ENCODE measurements at regions not wholly inside any gene's neighbourhood (a gene's known extent, or its start where the extent isn't known, plus 50 kb on each side); places are given as distances from the start of the nearest gene placed in this dataset.

- H3K9me3 ChIP-seq = no peaks in the 10 kb centered on the region
- no peaks in the 10 kb centered on the region for H3K27me3 ChIP-seq (ENCODE audit: low read depth)
- H3K27ac ChIP-seq = no peak overlapping the region
- H3K4me1 ChIP-seq = no peaks in the 10 kb centered on the region
- no peaks in the 10 kb centered on the region for H3K36me3 ChIP-seq
- intact Hi-C loops (cut with DNase I) = no loop called here
- H3K4me3 ChIP-seq = no peak overlapping the region
- no peak for TF ChIP-seq CTCF (IDR thresholded peaks at IDR 0.05)
- DNase-seq (no peak), ATAC-seq (no peak)
Measured at GRCh38 chr14:26993556-26993955, 395.7 kb upstream of the NOVA1 start.

- Histone ChIP-seq H3K36me3 (no peaks in the 10 kb centered on the region), H3K27ac (no peak overlapping the region), H3K9me3 (no peaks in the 10 kb centered on the region), H3K27me3 (ENCODE audit: low read depth) (no peaks in the 10 kb centered on the region), H3K4me3 (no peak overlapping the region), H3K4me1 (no peaks in the 10 kb centered on the region)
- DNase-seq (no peak), ATAC-seq (no peak)
- intact Hi-C loops (cut with DNase I) = no loop called here
- TF ChIP-seq CTCF (IDR thresholded peaks at IDR 0.05) = no peak
Measured at GRCh38 chr14:26995301-26995700, 397.5 kb upstream of the NOVA1 start.

- intact Hi-C loops (cut with DNase I) = no loop called here
- TF ChIP-seq CTCF (IDR thresholded peaks at IDR 0.05) = no peak
- no peak overlapping the region for H3K4me3 ChIP-seq
- no peaks in the 10 kb centered on the region for H3K27me3 ChIP-seq (ENCODE audit: low read depth)
- ATAC-seq = no peak
- no peaks in the 10 kb centered on the region for H3K9me3 ChIP-seq
- no peaks in the 10 kb centered on the region for H3K36me3 ChIP-seq
- DNase-seq = no peak
- no peak overlapping the region for H3K27ac ChIP-seq
- H3K4me1 ChIP-seq = no peaks in the 10 kb centered on the region
Measured at GRCh38 chr14:26996246-26996645, 398.4 kb upstream of the NOVA1 start.

GRCh38 chr14:27002179-27002578 is 404.3 kb upstream of the NOVA1 start:
- no peak overlapping the region for H3K27ac ChIP-seq
- H3K4me3 ChIP-seq = no peak overlapping the region
- no peaks in the 10 kb centered on the region for H3K9me3 ChIP-seq
- ATAC-seq (no peak), DNase-seq (no peak)
- no peaks in the 10 kb centered on the region for H3K36me3 ChIP-seq
- H3K27me3 ChIP-seq (ENCODE audit: low read depth) = no peaks in the 10 kb centered on the region
- no peak for TF ChIP-seq CTCF (IDR thresholded peaks at IDR 0.05)
- H3K4me1 ChIP-seq = no peaks in the 10 kb centered on the region
- intact Hi-C loops (cut with DNase I) = no loop called here

- H3K4me1 ChIP-seq = no peaks in the 10 kb centered on the region
- intact Hi-C loops (cut with DNase I) = no loop called here
- no peak overlapping the region for H3K27ac ChIP-seq
- H3K9me3 ChIP-seq = no peaks in the 10 kb centered on the region
- DNase-seq (no peak), ATAC-seq (no peak)
- H3K4me3 ChIP-seq = no peak overlapping the region
- no peak for TF ChIP-seq CTCF (IDR thresholded peaks at IDR 0.05)
- H3K27me3 ChIP-seq (ENCODE audit: low read depth) = no peaks in the 10 kb centered on the region
- no peaks in the 10 kb centered on the region for H3K36me3 ChIP-seq
Measured at GRCh38 chr14:27006570-27006969, 408.7 kb upstream of the NOVA1 start.

- Histone ChIP-seq H3K4me1 (no peaks in the 10 kb centered on the region), H3K9me3 (no peaks in the 10 kb centered on the region), H3K36me3 (no peaks in the 10 kb centered on the region), H3K27me3 (ENCODE audit: low read depth) (no peaks in the 10 kb centered on the region), H3K27ac (no peak overlapping the region), H3K4me3 (no peak overlapping the region)
- ATAC-seq (no peak), DNase-seq (no peak)
- intact Hi-C loops (cut with DNase I) = no loop called here
- TF ChIP-seq CTCF (IDR thresholded peaks at IDR 0.05) = no peak
Measured at GRCh38 chr14:27008187-27008586, 410.4 kb upstream of the NOVA1 start.
